DMS114 treated with DMSO at 0.1 percent for 48 hours (cell line): ENCODE measurements at regions not wholly inside any gene's neighbourhood (a gene's known extent, or its start where the extent isn't known, plus 50 kb on each side); places are given as distances from the start of the nearest gene placed in this dataset.
"Not testable (repeated sequence)": the region's sequence is repeated elsewhere in the genome, so short reads cannot be mapped to it uniquely, and the experiment has no call there.

Source experiments
- DNase-seq: peaks from one replicate; lab custom pipeline; 2025; ENCODE audit not compliant: unreplicated experiment; lab: John Stamatoyannopoulos, UW

DNA sequence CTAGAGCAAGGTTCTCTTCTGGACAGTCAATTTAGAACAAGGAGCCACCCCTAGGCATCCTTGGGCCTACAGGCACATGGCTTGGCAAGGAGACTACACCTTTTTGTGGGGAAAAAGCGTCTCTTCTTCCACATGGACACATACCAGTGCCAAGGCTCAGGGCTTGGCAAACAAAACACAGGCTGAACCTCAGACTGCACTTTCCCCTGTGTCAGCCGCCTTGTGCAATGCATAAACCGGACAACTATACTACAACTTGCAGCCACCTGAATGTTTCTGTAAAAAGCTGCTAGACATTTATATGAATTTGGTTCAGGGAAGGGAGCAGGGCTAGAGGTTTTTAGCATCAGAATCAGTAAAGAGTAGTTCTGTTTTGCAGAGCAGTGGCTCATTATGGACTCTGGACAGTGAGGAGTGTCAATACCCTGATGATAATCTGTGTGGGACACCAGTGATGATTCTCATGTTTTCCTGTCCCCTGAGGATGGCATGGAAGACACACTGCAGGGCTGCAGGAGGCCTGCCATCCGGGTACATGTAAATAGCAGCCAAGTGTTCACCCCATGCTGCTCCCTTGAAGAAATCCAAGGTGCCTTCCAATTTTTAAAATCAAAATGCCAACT lies 118.9 kb downstream of the GATA3 start:
- no peak for DNase-seq

DNA sequence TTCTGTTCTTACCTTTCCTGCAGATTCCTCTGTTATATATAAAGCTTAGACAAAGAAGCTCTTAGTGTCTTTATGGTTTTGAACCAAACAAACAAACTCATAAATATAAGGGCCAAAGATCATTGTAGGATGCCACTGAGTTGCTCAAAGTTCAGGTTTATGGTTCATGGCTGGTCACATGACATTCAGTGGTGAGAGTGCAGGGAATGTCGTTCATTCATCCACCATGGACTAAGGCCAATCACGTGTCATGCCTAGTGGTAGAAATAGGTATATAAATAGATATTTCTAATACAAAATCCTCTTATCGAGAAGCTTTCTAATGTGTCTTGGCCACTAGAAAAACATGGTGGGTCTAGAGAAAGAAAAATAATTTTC lies 119.4 kb downstream of the GATA3 start:
- DNase-seq = no peak

DNA sequence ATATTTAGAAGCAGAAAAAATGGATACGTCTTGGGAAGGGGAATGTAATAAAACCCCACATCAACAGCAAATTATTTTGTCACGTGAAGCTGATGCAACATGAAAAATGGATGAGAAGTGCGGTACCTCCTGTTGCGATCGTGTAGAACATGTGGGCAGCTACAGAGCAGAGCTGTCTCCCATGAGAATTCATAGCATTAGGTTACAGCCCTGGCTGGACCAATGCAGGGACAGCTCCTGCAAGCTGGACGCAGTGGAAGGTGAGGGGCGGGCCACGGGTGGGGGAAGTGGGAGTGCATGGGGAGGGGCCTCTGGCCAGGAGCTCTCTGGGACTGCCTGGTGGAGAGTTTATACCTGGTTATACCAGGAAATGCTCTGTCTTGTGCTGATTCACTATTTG lies 120.3 kb downstream of the GATA3 start:
- DNase-seq = no peak

DNA sequence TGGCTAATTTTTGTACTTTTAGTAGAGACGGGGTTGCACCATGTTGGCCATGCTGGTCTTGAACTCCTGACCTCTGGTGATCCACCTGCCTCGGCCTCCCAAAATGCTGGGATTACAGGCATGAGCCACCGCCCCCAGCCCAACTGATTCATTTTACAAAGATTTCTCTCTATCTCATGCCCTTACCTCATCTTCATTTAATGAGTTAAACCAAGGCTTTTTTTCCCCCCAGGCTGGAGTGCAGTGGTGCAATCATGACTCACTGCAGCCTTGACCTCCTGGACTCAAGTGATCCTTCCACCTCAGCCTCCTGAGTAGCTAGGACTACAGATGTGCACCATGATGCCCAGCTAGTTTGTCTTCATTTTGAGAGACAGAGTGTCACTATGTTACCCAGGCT lies 123.0 kb downstream of the GATA3 start:
- DNase-seq = not testable (repeated sequence)

DNA sequence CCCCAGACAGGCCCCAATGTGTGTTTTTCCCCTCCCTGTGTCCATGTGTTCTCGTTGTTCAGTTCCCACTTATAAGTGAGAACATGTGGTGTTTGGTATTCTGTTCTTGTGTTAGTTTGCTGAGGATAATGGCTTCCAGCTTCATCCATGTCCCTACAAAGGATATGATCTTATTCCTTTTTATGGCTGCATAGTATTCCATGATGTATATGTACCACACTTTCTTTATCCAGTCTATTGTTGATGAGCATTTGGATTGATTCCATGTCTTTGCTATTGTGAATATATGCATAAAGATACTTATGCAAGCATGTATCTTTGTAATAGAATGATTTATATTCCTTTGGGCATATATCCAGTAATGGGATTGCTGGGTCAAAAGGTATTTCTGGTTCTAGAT lies 125.3 kb downstream of the GATA3 start:
- not testable (repeated sequence) for DNase-seq

DNA sequence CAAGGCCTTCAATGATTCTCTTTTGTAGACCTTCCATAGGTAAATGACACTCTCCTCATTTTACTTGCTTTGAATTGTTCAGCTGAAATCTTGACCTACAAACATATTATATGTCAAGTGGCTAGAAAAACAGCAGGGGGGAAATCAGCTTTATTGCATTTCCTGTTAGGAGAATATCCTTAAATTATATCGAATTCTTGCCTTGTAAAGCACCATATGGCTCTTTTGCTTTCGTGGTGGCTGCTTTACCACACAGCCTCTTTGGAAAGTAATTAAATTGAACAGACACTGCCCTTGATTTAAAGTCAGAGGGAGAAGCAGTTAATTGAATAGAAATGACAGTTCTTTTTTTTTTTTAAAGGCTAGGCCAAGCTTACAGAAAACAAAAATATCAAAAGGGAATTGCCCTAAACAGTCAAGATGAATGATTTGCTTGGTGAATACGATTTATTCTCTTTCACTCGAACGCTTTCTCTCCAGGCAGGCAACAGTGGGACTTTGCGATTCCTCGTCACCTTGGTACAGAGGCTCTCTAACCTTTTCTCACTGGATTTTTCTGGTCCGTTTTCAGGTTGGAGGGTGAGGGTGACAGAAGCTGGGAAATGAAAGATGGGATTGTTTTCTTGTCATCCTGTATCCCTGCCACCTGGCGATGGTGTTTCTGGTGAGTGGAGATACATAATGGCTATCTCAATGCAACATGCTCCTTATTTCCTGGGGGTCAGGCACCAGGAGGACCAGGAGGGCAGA lies 126.0 kb downstream of the GATA3 start:
- no peak for DNase-seq

DNA sequence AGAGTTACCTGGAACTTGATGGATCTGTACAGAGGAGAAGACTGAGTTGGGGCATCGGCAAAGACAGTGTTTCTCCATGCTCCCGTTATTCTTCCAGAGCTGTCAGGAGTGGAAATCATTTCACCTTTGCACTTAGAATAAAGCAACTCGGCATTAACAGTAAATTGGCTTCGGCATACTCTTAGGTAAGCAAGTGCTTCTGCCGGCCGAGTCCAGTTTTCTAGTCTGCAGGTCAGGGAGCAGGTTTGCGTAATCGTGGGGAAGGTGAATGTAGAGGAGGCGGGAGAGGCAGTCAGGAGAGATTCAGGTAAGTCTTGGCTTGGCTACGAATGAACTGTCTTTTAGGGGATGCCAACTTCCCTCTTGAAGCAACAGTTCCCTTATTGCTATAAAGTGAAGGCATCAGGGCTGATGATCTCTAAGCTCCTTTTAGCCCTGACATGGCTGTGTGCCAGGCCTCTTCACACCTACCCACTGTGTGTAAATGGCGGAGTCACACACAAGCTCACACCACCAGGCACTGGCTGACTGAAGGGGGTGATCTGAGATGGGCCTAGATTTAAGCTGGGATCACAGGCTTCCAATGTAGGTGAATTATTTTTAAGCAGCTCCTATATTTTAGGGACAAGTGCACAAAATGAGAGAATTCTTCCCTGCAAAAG lies 127.1 kb downstream of the GATA3 start:
- no peak for DNase-seq

DNA sequence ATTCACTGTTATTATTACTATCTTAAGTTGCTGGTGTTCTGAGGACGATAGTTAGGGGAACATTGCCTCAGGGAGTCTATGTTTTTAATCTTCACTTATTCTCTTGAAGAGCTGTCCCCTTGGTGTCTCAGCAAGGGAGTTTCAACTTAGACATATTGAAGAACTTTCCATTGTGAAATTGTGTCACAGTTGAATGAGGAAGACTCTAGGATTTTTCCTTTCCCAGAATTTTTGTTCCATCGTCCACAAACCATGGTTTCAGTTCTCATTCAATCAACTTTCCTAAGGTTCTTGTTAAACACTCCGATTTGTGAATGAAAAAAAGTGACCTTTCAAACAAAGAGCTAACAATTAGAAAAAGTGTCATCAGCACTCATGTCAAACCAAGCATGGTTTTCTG lies 128.3 kb downstream of the GATA3 start:
- DNase-seq = no peak

DNA sequence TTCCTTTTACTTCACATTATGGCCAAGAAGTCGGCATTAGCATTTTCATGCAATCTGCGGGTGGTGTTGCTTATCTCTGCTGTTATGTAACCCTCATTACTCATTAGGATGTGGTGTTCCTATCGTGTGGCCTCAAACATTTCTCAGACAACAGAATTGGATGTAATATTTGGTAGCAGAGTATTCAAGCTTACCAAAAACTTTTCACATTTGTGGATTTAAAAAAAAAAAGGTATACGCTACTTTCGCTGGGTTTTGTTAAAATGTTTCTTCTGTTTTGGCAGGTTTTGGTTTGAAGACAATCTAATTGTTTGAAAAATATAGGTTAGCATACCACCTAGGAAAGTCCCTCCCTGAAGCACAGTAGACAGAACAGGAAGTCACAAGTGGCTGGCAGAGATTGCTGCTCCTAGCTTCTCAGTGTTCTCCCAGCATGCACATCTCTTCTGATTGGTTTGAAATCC lies 128.8 kb downstream of the GATA3 start:
- DNase-seq = no peak

DNA sequence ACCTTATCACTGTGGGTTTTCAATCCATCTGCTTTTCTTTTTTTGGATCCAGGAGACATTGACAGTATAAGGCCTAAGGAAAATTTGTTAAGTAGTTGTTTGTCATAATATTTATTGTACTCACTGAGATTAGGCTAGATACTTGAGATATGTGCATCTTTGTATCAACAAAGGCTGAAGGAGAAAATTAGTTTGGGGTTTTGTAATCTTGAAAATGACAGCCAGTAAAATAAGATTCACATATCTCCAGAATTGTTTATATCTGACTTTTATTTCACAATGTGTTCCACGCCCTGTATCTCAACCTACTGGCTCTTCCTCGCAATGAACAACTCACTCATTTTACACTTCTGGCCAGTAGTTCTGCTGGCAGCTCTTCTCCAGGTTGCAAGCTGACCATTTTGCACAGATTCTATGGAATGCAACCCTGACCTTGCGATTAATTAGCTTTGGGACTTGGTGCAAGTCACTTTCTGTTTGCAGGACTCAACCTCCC lies 132.7 kb downstream of the GATA3 start:
- no peak for DNase-seq

DNA sequence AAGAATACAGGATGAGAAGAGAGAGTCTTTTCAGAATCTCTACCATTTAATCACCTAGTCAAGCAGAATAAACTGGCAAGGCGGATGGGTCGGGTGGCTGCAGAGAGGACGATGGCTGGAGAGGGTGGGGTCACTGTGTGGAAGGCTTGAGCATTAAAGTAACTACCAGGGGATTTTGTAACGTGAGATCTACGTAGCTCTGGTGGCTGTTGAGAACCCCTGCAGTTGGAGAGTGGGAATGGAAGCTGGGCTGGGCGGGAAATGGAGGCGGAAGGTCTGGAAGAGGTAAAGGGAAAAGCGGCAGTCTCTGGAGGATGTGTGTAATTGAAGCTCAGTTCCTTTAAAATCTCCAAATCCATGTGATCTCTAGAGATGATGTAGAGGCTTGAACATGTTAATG lies 135.0 kb downstream of the GATA3 start:
- DNase-seq = no peak

DNA sequence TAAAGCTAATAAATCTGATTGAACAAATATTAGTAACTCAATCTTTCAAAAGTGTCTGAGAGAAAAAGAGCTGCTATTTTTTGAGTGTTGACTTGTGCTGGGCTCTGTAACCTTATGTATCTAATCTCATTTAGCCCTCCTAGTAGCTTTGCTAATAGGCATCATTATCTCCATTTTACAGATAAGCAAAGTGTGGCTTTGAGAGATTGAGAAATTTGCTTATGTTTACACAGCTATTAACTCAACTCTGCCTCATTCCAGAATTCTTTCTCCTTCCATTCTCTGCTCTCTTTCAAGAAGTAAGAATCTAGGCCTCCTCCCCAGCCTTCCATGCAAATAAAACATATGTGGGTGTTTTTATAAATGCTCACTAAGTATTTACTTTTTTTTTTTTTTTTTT lies 137.8 kb downstream of the GATA3 start:
- DNase-seq = no peak

DNA sequence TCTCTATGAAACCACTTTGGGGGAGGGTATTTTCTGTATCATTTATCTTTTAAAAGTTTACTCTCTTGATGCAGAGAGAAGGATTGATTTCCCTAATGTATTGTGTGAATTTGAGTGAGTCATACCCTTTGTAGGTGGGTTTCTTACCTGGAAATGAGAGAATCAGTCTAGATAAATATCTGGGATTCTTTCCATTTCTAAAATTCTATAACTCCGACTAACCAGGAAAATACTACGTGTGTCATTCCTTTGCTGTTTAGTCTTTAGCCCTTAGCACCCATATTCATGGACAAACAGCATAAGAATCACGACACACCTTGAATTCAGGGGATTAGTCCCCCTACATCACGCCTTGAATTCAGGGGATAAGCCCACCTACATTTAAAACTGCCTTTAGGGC lies 139.1 kb downstream of the GATA3 start:
- DNase-seq = no peak

DNA sequence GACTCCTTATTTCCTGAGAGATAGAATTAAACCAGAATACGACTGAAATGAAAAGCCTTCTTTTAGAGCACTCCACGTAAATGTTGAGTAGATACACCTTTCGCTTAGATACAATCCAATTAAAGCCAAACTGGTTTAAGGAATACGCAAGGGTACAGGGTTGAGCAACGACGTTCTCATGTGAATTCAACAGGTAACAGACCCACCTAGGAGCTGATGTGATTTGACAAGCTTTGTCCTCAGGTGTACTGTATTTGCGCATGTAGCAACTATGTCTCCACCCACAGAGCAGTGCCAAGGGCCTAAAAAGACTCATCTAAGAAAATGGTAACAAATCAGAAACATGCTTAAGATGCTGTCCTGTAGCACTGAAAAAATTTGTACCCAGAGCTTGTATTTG lies 139.6 kb downstream of the GATA3 start:
- DNase-seq = no peak

DNA sequence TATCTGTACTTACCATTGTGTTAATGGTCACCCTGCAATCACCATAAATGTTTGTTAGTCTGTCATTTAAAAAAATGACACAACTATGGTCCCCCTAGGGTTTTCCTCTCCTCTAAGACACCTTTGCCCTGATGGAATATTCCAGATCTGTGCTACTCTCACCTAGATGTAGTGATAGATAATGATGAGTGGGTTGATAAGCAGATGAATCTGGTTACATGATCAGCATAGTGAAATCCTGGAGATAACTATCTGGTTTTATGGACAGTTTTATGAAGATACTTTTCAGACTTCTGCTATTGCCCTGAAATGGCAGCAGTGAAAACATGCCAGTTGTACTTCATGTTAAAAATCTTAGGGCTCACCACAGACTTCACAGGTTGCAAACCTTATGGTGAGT lies 152.4 kb downstream of the GATA3 start:
- no peak for DNase-seq

DNA sequence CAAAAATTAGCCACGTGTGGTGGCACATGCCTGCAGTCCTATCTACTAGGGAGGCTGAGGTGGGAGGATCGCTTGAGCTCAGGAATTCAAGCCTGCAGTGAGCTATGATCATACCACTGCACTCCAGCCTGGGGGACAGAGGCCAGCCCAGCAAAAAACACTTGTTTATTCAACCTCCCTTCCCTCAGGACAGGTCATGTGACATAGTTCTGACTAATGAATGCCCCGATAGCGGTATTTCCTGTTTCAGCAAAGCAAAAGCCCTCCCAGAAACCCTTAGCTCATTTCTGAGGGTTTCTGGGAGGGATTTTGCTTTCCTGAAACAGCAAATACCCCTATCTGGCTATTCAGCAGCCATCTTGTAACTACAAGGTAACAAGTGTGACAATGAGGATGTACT lies 157.1 kb downstream of the GATA3 start:
- no peak for DNase-seq

DNA sequence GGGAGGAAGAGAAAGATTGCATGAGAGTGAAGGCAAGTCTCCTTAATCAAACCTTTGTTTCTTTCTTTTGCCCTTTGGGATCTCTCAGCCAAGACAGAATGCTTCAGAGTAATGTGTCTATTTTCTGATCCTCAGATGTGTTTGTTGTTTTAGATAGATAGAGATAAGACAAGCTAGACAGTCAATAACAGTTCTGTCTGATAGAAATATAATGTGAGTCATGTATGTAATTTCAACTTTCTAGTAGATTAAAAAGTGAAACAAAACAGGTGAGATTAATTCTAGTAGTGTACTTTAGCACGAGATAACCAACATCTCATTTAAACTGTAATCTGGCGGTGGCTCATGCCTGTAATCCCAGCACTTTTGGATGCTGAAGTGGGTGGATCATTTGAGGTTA lies 159.2 kb downstream of the GATA3 start:
- no peak for DNase-seq

DNA sequence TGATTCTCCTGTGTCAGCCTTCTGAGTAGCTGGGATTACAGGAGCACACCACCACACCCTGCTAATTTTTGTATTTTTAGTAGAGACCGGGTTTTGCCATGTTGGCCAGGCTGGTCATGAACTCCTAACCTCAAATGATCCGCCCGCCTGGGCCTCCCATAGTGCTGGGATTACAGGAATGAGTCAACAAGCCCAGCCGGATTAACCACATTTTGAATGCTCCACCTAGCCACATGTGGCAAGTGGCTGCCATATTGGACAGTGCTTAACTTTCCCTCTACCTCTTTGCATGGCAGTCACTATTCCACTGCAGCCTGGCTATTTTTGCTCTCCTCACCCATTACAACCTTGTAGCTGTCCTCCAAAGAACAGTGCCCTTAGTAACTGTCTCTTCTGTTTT lies 160.1 kb downstream of the GATA3 start:
- DNase-seq = no peak

DNA sequence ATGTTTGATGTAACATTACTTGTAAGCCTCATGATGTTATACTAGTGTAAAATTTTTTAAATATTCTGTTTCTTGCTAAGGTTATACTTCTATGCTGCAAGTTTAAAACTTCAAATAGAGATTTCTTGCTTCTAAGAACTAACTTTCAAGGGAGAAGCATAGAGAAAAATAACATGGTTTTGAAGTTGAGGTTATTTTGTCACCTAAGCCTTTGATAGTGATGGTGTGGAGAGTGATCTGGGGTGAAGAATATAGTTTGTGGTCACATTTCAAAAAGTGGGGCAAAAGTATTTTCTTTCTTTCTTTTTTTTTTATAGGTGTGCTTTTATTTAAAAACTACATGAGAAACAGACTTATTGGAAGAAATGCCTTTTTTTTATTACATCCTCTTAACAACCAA lies 162.4 kb downstream of the GATA3 start:
- no peak for DNase-seq

DNA sequence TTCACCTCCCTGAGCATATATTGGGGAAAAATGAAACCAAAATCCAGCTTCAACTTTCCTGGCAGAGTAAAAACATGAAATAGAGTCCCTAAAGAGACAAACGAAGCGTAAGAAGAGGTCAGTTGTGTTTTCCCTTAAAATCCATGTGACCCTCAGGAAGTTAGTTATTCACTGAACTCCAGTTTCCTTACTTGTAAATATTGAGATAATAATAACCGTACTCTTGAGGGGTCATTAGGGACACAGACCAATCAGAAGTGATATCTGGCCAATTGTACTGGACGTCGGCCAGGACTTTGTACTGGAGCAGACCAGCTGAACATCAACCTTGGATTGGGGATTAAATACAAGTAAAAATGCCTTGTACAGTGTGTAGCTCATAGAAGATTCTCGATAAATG lies 167.0 kb downstream of the GATA3 start:
- DNase-seq = no peak

DNA sequence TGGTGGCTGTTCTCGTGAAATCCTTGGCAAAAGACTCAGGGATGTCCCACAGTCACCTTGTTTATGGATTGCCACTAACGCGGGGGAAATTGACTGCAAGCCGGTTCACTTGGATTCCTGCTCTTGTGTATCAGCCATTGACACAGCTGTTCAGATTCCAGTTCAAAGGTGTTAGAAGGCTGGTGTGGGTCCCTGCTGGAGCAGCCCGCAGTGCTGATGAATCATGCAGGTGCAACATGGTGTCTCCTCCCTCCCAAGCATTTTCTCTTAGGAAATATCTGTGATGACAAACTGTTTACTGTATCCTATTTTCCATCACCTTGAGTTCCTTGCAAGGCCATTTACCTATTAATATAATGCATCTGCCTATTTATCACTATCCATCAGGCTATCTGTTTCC lies 170.1 kb downstream of the GATA3 start:
- DNase-seq = no peak

DNA sequence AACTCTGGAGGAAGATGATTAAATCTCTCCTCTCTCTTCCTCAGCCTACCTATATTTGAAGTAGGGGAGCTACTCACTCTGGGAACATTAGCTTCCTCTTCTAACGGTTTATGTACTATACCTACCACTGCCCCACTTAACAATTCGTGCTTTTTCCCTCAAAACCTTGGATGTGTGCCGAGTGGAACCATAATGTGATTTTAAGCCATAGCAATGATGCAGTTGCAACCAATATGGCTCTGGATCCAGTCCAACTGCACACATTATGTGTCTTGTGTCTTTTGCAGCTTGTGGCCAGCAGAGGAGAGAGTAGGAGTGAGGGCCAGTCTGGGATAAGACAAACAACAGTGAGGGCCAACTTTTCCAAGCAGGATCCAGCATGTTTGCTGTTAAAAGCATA lies 170.7 kb downstream of the GATA3 start:
- no peak for DNase-seq
